ENCODE measurements at regions not wholly inside any gene's neighbourhood (a gene's known extent, or its start where the extent isn't known, plus 50 kb on each side); places are given as distances from the start of the nearest gene placed in this dataset.

DNA sequence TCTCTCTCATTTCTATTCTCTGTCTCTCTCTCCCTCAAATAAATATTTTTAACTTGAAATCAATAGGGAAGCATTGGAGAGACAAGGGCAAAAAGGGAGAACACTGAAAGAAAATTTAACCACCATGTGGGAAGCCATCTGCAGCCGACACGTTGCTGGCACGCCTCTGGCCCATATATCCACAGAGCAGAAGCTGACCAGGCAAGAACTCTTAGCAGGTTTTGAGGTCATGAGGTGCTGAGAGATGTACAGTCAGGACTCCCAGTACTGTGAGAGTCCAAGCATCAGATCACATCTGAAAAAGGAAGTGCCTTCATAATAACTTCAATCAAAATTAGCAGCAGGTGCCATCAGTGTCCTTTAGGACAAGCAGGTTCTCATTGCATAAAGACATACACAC lies 156.6 kb downstream of the AKAIN1 start:
- Mint-ChIP-seq H3K4me3 (no peak overlapping the region), H3K27ac (ENCODE audit: unreplicated experiment) (no peak overlapping the region), H3K27me3 (ENCODE audit: low read depth) (no peaks in the 10 kb centered on the region), H3K36me3 (ENCODE audit: low read depth) (peaks cover 5% of the 10 kb centered on the region), H3K4me1 (no peaks in the 10 kb centered on the region), H3K9me3 (peaks cover 12% of the 10 kb centered on the region)
- TF ChIP-seq, protein P1, sequence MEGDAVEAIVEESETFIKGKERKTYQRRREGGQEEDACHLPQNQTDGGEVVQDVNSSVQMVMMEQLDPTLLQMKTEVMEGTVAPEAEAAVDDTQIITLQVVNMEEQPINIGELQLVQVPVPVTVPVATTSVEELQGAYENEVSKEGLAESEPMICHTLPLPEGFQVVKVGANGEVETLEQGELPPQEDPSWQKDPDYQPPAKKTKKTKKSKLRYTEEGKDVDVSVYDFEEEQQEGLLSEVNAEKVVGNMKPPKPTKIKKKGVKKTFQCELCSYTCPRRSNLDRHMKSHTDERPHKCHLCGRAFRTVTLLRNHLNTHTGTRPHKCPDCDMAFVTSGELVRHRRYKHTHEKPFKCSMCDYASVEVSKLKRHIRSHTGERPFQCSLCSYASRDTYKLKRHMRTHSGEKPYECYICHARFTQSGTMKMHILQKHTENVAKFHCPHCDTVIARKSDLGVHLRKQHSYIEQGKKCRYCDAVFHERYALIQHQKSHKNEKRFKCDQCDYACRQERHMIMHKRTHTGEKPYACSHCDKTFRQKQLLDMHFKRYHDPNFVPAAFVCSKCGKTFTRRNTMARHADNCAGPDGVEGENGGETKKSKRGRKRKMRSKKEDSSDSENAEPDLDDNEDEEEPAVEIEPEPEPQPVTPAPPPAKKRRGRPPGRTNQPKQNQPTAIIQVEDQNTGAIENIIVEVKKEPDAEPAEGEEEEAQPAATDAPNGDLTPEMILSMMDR (conservative IDR thresholded peaks at IDR 0.05) = no peak
- no peak for DNase-seq (ENCODE audit: low read depth, low spot score)

DNA sequence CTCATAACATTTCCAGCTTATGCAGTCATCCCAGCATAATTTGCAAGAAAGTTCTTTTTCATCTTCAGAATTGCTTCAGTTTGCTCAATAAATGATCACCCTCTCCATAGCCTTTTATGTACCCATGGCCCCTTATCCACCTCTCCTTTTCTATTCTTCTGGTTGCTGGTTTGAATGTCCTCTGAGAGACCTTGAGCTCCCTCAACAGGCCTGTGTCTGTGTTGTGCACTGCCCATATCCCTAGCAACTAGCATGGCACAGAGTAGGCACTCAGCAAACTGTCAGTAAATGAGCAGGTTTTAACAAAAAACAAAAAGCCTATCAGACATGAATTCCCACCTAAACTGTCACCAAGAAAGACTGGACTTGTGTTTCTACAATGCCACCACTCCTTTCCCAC lies 160.5 kb downstream of the AKAIN1 start:
- Mint-ChIP-seq H3K27me3 (ENCODE audit: low read depth) (no peaks in the 10 kb centered on the region), H3K9me3 (peaks cover 18% of the 10 kb centered on the region), H3K4me1 (no peaks in the 10 kb centered on the region), H3K36me3 (ENCODE audit: low read depth) (peaks cover 14% of the 10 kb centered on the region), H3K4me3 (no peak overlapping the region), H3K27ac (ENCODE audit: unreplicated experiment) (no peak overlapping the region)
- DNase-seq (ENCODE audit: low read depth, low spot score) = no peak
- TF ChIP-seq, protein P1 (conservative IDR thresholded peaks at IDR 0.05) = no peak

DNA sequence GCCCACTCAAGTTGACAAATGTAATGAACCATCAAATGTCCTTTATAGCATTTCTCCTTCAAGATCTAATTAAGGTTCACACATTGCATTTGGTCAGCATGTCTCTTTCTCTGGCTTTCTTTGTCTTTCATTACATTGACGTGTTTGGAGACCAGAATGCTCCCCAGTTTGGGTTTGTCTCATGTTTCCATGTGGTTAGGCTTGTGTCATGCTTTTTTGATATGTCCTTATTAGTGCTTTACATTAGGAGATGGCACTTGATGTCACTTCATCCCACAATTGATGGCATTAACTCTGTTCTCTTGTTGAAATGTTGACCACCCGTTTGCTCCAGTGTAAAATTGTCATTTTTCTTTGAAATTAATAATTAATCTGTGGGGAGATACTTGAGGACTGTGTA lies 165.8 kb downstream of the AKAIN1 start:
- H3K27ac Mint-ChIP-seq (ENCODE audit: unreplicated experiment) = no peak overlapping the region
- no peak overlapping the region for H3K4me3 Mint-ChIP-seq

DNA sequence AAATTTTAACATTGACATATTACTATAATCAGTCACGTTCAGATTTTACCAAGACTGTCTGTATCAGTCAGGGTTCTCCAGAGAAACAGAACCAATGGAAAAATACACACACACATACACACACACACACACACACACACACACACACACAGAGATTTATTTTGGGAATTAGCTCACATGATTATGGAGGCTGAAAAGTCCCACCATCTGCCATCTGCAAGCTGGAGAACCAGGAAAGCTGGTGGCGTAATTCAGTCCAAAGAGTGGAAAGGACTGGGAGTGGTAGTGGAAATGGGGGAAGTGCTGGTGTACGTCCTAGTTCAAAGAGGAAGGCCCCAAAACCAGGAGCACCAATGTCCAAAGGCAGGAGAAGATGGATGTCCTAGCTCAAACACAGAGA lies 166.4 kb downstream of the AKAIN1 start:
- Mint-ChIP-seq H3K9me3 (peaks cover 18% of the 10 kb centered on the region), H3K4me1 (peaks cover 5% of the 10 kb centered on the region), H3K27ac (ENCODE audit: unreplicated experiment) (no peak overlapping the region)

More for the DNA sequence above, 165.8 kb downstream of the AKAIN1 start:
- Mint-ChIP-seq H3K4me1 (peaks cover 5% of the 10 kb centered on the region), H3K36me3 (ENCODE audit: low read depth) (peaks cover 10% of the 10 kb centered on the region), H3K27me3 (ENCODE audit: low read depth) (no peaks in the 10 kb centered on the region), H3K9me3 (peaks cover 21% of the 10 kb centered on the region)
- DNase-seq (ENCODE audit: low read depth, low spot score) = no peak
- TF ChIP-seq, protein P1 (conservative IDR thresholded peaks at IDR 0.05) = no peak

DNA sequence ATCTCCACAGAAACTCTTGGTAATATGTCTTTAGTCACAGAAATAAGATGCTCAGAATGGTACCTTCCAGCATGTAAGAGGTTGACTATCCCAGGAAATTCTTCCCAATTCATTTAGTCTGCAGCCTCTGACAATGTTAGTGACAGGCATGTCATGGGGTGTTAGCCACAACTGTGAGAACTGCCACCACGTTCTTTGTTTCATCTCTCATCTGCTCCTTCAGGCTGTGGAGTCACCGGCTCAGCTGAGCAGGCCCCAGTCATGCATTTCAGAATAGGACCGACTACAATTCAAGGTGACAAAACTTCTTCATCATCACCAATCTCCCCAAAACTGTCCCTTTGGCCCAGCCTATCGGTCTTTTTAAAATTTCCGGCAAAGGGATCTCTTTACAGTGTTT lies 167.5 kb downstream of the AKAIN1 start:
- DNase-seq (ENCODE audit: low read depth, low spot score) = no peak
- H3K27ac Mint-ChIP-seq (ENCODE audit: unreplicated experiment) = peak overlapping the region; percentile 31
- no peaks in the 10 kb centered on the region for H3K27me3 Mint-ChIP-seq (ENCODE audit: low read depth)
- H3K4me1 Mint-ChIP-seq = peaks cover 5% of the 10 kb centered on the region
- peaks cover 15% of the 10 kb centered on the region for H3K9me3 Mint-ChIP-seq
- TF ChIP-seq, protein P1 (conservative IDR thresholded peaks at IDR 0.05) = no peak
- peaks cover 6% of the 10 kb centered on the region for H3K36me3 Mint-ChIP-seq (ENCODE audit: low read depth)
- no peak overlapping the region for H3K4me3 Mint-ChIP-seq

More for the DNA sequence above, 166.4 kb downstream of the AKAIN1 start:
- no peak overlapping the region for H3K4me3 Mint-ChIP-seq
- no peaks in the 10 kb centered on the region for H3K27me3 Mint-ChIP-seq (ENCODE audit: low read depth)
- peaks cover 9% of the 10 kb centered on the region for H3K36me3 Mint-ChIP-seq (ENCODE audit: low read depth)
- TF ChIP-seq, protein P1 (conservative IDR thresholded peaks at IDR 0.05) = no peak
- no peak for DNase-seq (ENCODE audit: low read depth, low spot score)

DNA sequence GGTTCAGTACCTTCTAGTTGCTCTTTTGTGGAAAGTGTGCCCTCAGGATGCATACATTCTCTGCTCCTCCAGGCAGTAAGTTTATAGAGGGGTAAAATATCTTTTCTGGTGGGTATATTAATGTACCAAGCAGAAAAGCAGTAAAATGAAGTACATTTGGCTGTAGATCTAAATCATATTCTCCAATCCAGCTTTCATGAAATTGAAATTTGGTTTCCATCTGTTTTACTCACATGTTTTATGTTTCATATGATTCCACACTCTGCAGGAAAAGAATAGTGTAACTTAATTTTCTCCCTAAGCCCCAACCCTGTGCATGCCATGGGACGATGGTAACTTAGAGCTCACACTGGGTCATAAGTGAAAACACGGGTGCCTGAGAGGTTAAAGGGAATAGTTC lies 172.3 kb downstream of the AKAIN1 start:
- Mint-ChIP-seq H3K9me3 (peaks cover 3% of the 10 kb centered on the region), H3K4me1 (peaks cover 27% of the 10 kb centered on the region), H3K27ac (ENCODE audit: unreplicated experiment) (no peak overlapping the region), H3K27me3 (ENCODE audit: low read depth) (no peaks in the 10 kb centered on the region), H3K4me3 (no peak overlapping the region), H3K36me3 (ENCODE audit: low read depth) (no peaks in the 10 kb centered on the region)
- TF ChIP-seq, protein P1 (conservative IDR thresholded peaks at IDR 0.05) = no peak
- DNase-seq (ENCODE audit: low read depth, low spot score) = no peak
